Chondrocyte (in vitro differentiated cells): ENCODE measurements at regions not wholly inside any gene's neighbourhood (a gene's known extent, or its start where the extent isn't known, plus 50 kb on each side); places are given as distances from the start of the nearest gene placed in this dataset.
"Not testable (repeated sequence)": the region's sequence is repeated elsewhere in the genome, so short reads cannot be mapped to it uniquely, and the experiment has no call there.

Experiments
- DNase-seq: peaks from one replicate; pipeline ENCODE4 v3.0.0; 2021; ENCODE audit warnings: mixed read lengths, low spot score
- H3K27ac Mint-ChIP-seq: one replicate; pipeline ENCODE4 v1.8.0; 2021; ENCODE audit warnings: mild to moderate bottlenecking, moderate library complexity, mixed read lengths; ENCODE audit not compliant: unreplicated experiment
- H3K27me3 Mint-ChIP-seq: 2 replicates; pipeline ENCODE4 v1.8.0; 2021; ENCODE audit warnings: low read depth, mixed read lengths
- H3K36me3 Mint-ChIP-seq: 2 replicates; pipeline ENCODE4 v1.8.0; 2021; ENCODE audit warnings: low read depth, mixed read lengths
- H3K4me1 Mint-ChIP-seq: 2 replicates; pipeline ENCODE4 v1.8.0; 2021; ENCODE audit warnings: low read depth, mild to moderate bottlenecking, mixed read lengths
- H3K4me3 Mint-ChIP-seq: one replicate; pipeline ENCODE4 v1.8.0; 2021; ENCODE audit warnings: mild to moderate bottlenecking, moderate library complexity, mixed read lengths; ENCODE audit not compliant: unreplicated experiment
- H3K9me3 Mint-ChIP-seq: 2 replicates; pipeline ENCODE4 v1.8.0; 2021; ENCODE audit warnings: low read depth, mixed read lengths
- TF ChIP-seq, protein P1 (sequence below): fragments of 200-600 bp; sonication (generic); IDR thresholded peaks from 2 replicates; pipeline ENCODE4 v1.5.0; 2021; ENCODE audit warnings: antibody characterized with exemption, mild to moderate bottlenecking, moderate library complexity

DNA sequence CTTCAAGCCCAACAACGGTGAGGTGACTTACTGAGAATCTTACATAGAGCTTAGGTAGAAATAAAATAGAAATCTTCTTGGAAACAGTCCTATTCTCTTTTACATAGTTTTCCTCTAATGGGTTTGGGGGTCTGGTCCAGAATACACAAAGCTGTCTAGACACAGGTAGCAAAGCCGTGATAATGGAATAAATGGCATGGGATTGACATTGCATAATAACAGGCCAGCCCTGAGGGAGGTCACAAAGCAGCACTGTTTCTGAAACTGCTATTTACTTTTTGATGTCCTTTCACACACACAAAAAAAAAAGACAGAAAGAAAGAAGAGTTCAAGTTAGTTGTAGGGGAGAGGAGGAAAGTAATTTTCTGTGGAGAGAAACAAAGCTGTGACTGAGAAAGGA, 364.8 kb upstream of the SORCS1 start:
- Mint-ChIP-seq H3K9me3 (no peaks in the 10 kb centered on the region), H3K27me3 (no peaks in the 10 kb centered on the region), H3K4me1 (no peaks in the 10 kb centered on the region), H3K4me3 (no peak overlapping the region), H3K36me3 (no peaks in the 10 kb centered on the region), H3K27ac (no peak overlapping the region)
- TF ChIP-seq, protein P1, sequence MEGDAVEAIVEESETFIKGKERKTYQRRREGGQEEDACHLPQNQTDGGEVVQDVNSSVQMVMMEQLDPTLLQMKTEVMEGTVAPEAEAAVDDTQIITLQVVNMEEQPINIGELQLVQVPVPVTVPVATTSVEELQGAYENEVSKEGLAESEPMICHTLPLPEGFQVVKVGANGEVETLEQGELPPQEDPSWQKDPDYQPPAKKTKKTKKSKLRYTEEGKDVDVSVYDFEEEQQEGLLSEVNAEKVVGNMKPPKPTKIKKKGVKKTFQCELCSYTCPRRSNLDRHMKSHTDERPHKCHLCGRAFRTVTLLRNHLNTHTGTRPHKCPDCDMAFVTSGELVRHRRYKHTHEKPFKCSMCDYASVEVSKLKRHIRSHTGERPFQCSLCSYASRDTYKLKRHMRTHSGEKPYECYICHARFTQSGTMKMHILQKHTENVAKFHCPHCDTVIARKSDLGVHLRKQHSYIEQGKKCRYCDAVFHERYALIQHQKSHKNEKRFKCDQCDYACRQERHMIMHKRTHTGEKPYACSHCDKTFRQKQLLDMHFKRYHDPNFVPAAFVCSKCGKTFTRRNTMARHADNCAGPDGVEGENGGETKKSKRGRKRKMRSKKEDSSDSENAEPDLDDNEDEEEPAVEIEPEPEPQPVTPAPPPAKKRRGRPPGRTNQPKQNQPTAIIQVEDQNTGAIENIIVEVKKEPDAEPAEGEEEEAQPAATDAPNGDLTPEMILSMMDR, result no peak
- no peak for DNase-seq

- Mint-ChIP-seq H3K4me3 (no peak overlapping the region), H3K36me3 (no peaks in the 10 kb centered on the region), H3K27me3 (no peaks in the 10 kb centered on the region), H3K4me1 (no peaks in the 10 kb centered on the region), H3K27ac (no peak overlapping the region), H3K9me3 (peaks cover 3% of the 10 kb centered on the region)
- TF ChIP-seq, protein P1, result no peak
- DNase-seq, result no peak
These were observed 355.8 kb upstream of the SORCS1 start for GRCh38 chr10:107520348-107520747.

DNA sequence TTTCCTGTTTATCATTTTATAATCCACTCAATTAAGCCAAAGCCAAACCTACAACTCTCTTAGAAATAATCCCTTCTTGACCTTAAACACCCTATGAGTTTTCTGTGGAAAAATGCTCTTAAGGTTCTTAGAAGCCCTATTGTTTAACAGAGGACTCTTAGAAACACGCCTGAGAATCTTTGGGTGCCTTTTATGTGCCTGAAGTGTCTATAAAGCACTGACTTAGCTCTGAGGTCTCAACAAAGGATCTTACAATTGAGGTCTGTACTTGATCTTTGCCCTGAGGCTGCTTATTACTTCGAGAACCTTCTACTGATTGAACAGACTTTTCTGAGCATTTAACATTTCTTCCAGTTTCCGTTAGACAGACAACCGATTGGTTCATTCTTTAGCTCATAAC, 353.3 kb upstream of the SORCS1 start:
- no peak overlapping the region for H3K4me3 Mint-ChIP-seq

DNA sequence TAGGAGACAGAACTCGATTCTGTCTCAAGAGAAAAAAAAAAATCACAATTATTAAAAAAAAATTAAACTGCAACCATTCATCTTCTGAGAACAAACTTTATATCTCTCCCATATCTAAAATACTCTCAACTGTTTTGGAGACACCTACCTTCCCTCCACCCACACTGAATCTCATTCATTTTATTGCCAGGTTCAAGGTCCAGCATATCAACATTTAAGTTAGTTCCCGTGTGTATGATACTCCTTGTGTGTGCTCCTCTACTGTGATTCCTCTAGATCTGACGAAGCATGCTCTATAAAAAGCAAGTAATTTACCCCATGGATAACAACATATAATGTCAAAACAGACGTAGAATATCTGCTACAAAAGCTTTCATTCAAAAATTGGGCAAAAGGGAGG, 351.8 kb upstream of the SORCS1 start:
- Mint-ChIP-seq H3K27ac (no peak overlapping the region), H3K9me3 (peaks cover 3% of the 10 kb centered on the region), H3K36me3 (no peaks in the 10 kb centered on the region), H3K4me3 (no peak overlapping the region), H3K27me3 (no peaks in the 10 kb centered on the region), H3K4me1 (no peaks in the 10 kb centered on the region)
- TF ChIP-seq, protein P1, result no peak
- no peak for DNase-seq

More for the DNA sequence above, 353.3 kb upstream of the SORCS1 start:
- H3K36me3 Mint-ChIP-seq, result no peaks in the 10 kb centered on the region
- H3K9me3 Mint-ChIP-seq, result peaks cover 3% of the 10 kb centered on the region
- H3K27ac Mint-ChIP-seq, result no peak overlapping the region
- H3K27me3 Mint-ChIP-seq, result no peaks in the 10 kb centered on the region
- TF ChIP-seq, protein P1, result no peak
- DNase-seq, result no peak
- H3K4me1 Mint-ChIP-seq, result no peaks in the 10 kb centered on the region

- not testable (repeated sequence) for H3K4me3 Mint-ChIP-seq, H3K36me3 Mint-ChIP-seq, H3K27ac Mint-ChIP-seq, H3K4me1 Mint-ChIP-seq, DNase-seq, H3K27me3 Mint-ChIP-seq
- peaks cover 26% of the 10 kb centered on the region for H3K9me3 Mint-ChIP-seq
These were observed 339.5 kb upstream of the SORCS1 start for GRCh38 chr10:107504011-107504410.

DNA sequence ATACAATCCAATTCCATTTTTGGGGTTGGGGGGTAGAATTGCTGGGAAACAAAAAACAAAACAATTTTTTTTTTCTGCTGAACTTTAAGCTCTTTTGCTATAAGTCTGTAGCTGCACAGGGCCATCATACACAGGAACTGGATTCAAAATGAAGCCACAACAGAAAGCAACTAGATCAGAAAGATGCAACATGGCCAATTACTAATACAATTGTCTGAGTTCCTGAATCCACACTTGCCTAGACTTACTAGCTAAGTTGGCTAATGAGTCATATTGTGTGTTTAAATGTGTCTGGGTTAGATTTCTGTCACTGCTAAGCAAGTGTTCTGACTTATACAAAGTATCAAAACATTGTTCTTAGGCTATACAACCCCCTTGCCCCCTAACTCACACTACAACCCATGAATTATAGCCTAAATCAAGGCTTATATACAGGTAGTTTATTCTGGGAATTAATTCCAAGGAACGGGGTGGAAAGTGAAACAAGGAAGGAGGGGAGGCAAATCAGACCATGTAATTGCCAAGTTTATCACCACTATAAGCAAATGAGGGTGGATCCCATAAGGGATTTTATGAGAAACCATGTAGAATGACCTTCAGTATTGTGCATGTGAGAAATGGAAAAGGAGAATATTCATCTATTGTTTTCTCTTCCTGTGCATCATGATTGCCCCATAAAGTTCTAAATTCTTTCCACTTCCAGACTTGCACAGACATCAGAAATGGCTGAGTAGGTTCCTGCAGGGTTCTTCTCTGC, 337.9 kb upstream of the SORCS1 start:
- no peak for DNase-seq
- H3K27ac Mint-ChIP-seq, result no peak overlapping the region
- no peak overlapping the region for H3K4me3 Mint-ChIP-seq
- peaks cover 21% of the 10 kb centered on the region for H3K9me3 Mint-ChIP-seq
- TF ChIP-seq, protein P1, result no peak
- peaks cover 2% of the 10 kb centered on the region for H3K27me3 Mint-ChIP-seq
- H3K36me3 Mint-ChIP-seq, result no peaks in the 10 kb centered on the region
- no peaks in the 10 kb centered on the region for H3K4me1 Mint-ChIP-seq
